ENCODE measurements at regions not wholly inside any gene's neighbourhood (a gene's known extent, or its start where the extent isn't known, plus 50 kb on each side); places are given as distances from the start of the nearest gene placed in this dataset.

- TF ChIP-seq, protein P1, sequence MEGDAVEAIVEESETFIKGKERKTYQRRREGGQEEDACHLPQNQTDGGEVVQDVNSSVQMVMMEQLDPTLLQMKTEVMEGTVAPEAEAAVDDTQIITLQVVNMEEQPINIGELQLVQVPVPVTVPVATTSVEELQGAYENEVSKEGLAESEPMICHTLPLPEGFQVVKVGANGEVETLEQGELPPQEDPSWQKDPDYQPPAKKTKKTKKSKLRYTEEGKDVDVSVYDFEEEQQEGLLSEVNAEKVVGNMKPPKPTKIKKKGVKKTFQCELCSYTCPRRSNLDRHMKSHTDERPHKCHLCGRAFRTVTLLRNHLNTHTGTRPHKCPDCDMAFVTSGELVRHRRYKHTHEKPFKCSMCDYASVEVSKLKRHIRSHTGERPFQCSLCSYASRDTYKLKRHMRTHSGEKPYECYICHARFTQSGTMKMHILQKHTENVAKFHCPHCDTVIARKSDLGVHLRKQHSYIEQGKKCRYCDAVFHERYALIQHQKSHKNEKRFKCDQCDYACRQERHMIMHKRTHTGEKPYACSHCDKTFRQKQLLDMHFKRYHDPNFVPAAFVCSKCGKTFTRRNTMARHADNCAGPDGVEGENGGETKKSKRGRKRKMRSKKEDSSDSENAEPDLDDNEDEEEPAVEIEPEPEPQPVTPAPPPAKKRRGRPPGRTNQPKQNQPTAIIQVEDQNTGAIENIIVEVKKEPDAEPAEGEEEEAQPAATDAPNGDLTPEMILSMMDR (conservative IDR thresholded peaks at IDR 0.05) = no peak
- TF ChIP-seq ZFX (IDR thresholded peaks at IDR 0.05) = no peak
Measured at GRCh38 chr4:11138964-11139363, 289.7 kb downstream of the HS3ST1 start.
